HG03064 (cell line): ENCODE measurements at regions not wholly inside any gene's neighbourhood (a gene's known extent, or its start where the extent isn't known, plus 50 kb on each side); places are given as distances from the start of the nearest gene placed in this dataset.

Experiments
- ATAC-seq: cut with Tn5 transposase; IDR thresholded peaks from one replicate; pipeline ENCODE4 v1.9.1; 2021; ENCODE audit warnings: low read depth; ENCODE audit not compliant: unreplicated experiment

GRCh38 chr18:5601188-5601624 lies 57.4 kb upstream of the EPB41L3 start:
- no peak for ATAC-seq

GRCh38 chr18:5600378-5601071 lies 56.7 kb upstream of the EPB41L3 start:
- ATAC-seq, result no peak

- ATAC-seq, result no peak
Measured at GRCh38 chr18:5596585-5596984, 52.8 kb upstream of the EPB41L3 start.
